Stimulated activated CD4-positive, alpha-beta T cell treated with anti-CD3 and anti-CD28 coated beads, Interleukin-1b, Interleukin-23, amount 100 ng/mL, for 4 hours (primary cell): ENCODE measurements at regions not wholly inside any gene's neighbourhood (a gene's known extent, or its start where the extent isn't known, plus 50 kb on each side); places are given as distances from the start of the nearest gene placed in this dataset.
"Not testable (repeated sequence)": the region's sequence is repeated elsewhere in the genome, so short reads cannot be mapped to it uniquely, and the experiment has no call there.

Source experiments
- DNase-seq, 2 donors: peaks; one replicate each; pipeline ENCODE4 v3.0.0-alpha.2; 2020; ENCODE audit warnings: low read depth in 2 of 2

- DNase-seq = no peak
Measured at GRCh38 chr1:98292994-98293393, 368.5 kb upstream of the SNX7 start.

GRCh38 chr1:98289311-98289710 lies 368.5 kb upstream of the DPYD start:
- no peak for DNase-seq

- no peak for DNase-seq
Measured at GRCh38 chr1:98288494-98288893, 367.7 kb upstream of the DPYD start.

- no peak for DNase-seq
Measured at GRCh38 chr1:98287626-98288025, 366.8 kb upstream of the DPYD start.

GRCh38 chr1:98286656-98287055 lies 365.8 kb upstream of the DPYD start:
- no peak for DNase-seq

GRCh38 chr1:98285286-98285685 lies 364.5 kb upstream of the DPYD start:
- DNase-seq = not testable (repeated sequence)

- no peak for DNase-seq
Measured at GRCh38 chr1:98280049-98280448, 359.2 kb upstream of the DPYD start.

- no peak for DNase-seq
Measured at GRCh38 chr1:98278055-98278454, 357.2 kb upstream of the DPYD start.

GRCh38 chr1:98277118-98277517 lies 356.3 kb upstream of the DPYD start:
- DNase-seq = no peak

- DNase-seq = no peak
Measured at GRCh38 chr1:98276514-98276913, 355.7 kb upstream of the DPYD start.

GRCh38 chr1:98268316-98268715 lies 347.5 kb upstream of the DPYD start:
- DNase-seq = no peak

- no peak for DNase-seq
Measured at GRCh38 chr1:98267423-98267822, 346.6 kb upstream of the DPYD start.

GRCh38 chr1:98264727-98265126 lies 343.9 kb upstream of the DPYD start:
- DNase-seq = no peak

- no peak for DNase-seq
Measured at GRCh38 chr1:98260839-98261238, 340.0 kb upstream of the DPYD start.

- DNase-seq = no peak
Measured at GRCh38 chr1:98260412-98260811, 339.6 kb upstream of the DPYD start.

GRCh38 chr1:98256700-98257099 lies 335.9 kb upstream of the DPYD start:
- DNase-seq = no peak

GRCh38 chr1:98253145-98253544 lies 332.3 kb upstream of the DPYD start:
- no peak for DNase-seq

GRCh38 chr1:98251497-98251896 lies 330.7 kb upstream of the DPYD start:
- DNase-seq = no peak

GRCh38 chr1:98232678-98233077 lies 311.8 kb upstream of the DPYD start:
- DNase-seq = no peak

GRCh38 chr1:98222706-98223105 lies 301.9 kb upstream of the DPYD start:
- no peak for DNase-seq

- no peak for DNase-seq
Measured at GRCh38 chr1:98221923-98222322, 301.1 kb upstream of the DPYD start.

GRCh38 chr1:98217601-98218000 lies 296.8 kb upstream of the DPYD start:
- DNase-seq = no peak

GRCh38 chr1:98216304-98216703 lies 295.5 kb upstream of the DPYD start:
- no peak for DNase-seq

GRCh38 chr1:98211271-98211845 lies 290.5 kb upstream of the DPYD start:
- no peak for DNase-seq

GRCh38 chr1:98210563-98210962 lies 289.7 kb upstream of the DPYD start:
- no peak for DNase-seq
